ENCODE measurements at regions not wholly inside any gene's neighbourhood (a gene's known extent, or its start where the extent isn't known, plus 50 kb on each side); places are given as distances from the start of the nearest gene placed in this dataset.

- no peak overlapping the region for H3K4me3 ChIP-seq (ENCODE audit: low read depth, low read length)
- no peak for TF ChIP-seq CTCF (IDR thresholded peaks at IDR 0.05; ENCODE audit: insufficient read depth, low read depth, low read length, missing control alignments)
- DNase-seq (ENCODE audit: low read depth) = no peak
These were observed 290.5 kb upstream of the TEX13C start for GRCh38 chrX:125029131-125029530.
